IMR-90 (cell line): ENCODE measurements at regions not wholly inside any gene's neighbourhood (a gene's known extent, or its start where the extent isn't known, plus 50 kb on each side); places are given as distances from the start of the nearest gene placed in this dataset.

Experiments
- CTCF ChIP-seq: conservative IDR thresholded peaks from 2 replicates; pipeline ENCODE4 v1.5.1; 2012; ENCODE audit warnings: mild to moderate bottlenecking, low read depth, low read length, improper control_type of control experiment
- ELK1 ChIP-seq: fragments of 150-350 bp; IDR thresholded peaks from 2 replicates; pipeline ENCODE4 v1.6.1; 2016; ENCODE audit warnings: low read depth, mild to moderate bottlenecking, low read length, moderate library complexity, borderline replicate concordance
- MXI1 ChIP-seq: IDR thresholded peaks from 2 replicates; pipeline ENCODE4 v1.6.1; 2012; ENCODE audit warnings: low read depth, mild to moderate bottlenecking, low read length, moderate library complexity, borderline replicate concordance
- POLR2A ChIP-seq: IDR thresholded peaks from 2 replicates; pipeline ENCODE4 v1.6.1; 2012; ENCODE audit warnings: mild to moderate bottlenecking, low read depth, low read length
- RAD21 ChIP-seq: IDR thresholded peaks from 2 replicates; pipeline ENCODE4 v1.6.1; 2012; ENCODE audit warnings: low read length, improper control_type of control experiment
- SMC3 ChIP-seq: fragments of 150-350 bp; IDR thresholded peaks from 2 replicates; pipeline ENCODE4 v1.6.1; 2016; ENCODE audit warnings: low read depth, mild to moderate bottlenecking, antibody characterized with exemption, low read length, moderate library complexity
- USF2 ChIP-seq: fragments of 150-350 bp; IDR thresholded peaks from 2 replicates; pipeline ENCODE4 v1.6.1; 2017; ENCODE audit warnings: mild to moderate bottlenecking, antibody characterized with exemption, low read length, low read depth

GRCh38 chr2:217193431-217194340, 333.8 kb upstream of the TNP1 start:
- TF ChIP-seq CTCF (no peak), USF2 (no peak), POLR2A (no peak), MXI1 (no peak), RAD21 (no peak), ELK1 (no peak), SMC3 (no peak)
